ENCODE measurements at regions not wholly inside any gene's neighbourhood (a gene's known extent, or its start where the extent isn't known, plus 50 kb on each side); places are given as distances from the start of the nearest gene placed in this dataset.

- H3K9me3 ChIP-seq (replicated peaks in 1 of 3), result no peaks in the 10 kb centered on the region
- DNase-seq, result no peak
- no peak overlapping the region for H3K27ac ChIP-seq
- peaks cover 0 to 5% of the 10 kb centered on the region in 2 donors for H3K4me1 ChIP-seq (replicated peaks in 1 of 2)
- TF ChIP-seq CTCF (IDR thresholded peaks at IDR 0.05) (no peak), POLR2A (IDR thresholded peaks at IDR 0.05) (no peak)
- no peaks in the 10 kb centered on the region for H3K27me3 ChIP-seq
- H3K36me3 ChIP-seq (replicated peaks in 1 of 2), result no peaks in the 10 kb centered on the region
- intact Hi-C loops (cut with DNase I), result no loop called here
- H3K4me3 ChIP-seq, result no peak overlapping the region
- 81 to 94% (median 88%) methylated on average over 7 of the region's 7 CpGs for WGBS, 4 donors
Measured at GRCh38 chr1:228863776-228864175, 128.5 kb downstream of the RHOU start.

- DNase-seq, result no peak
- Histone ChIP-seq H3K27me3 (no peaks in the 10 kb centered on the region), H3K9me3 (replicated peaks in 1 of 3) (no peaks in the 10 kb centered on the region), H3K4me1 (replicated peaks in 1 of 2) (peaks cover 0 to 5% of the 10 kb centered on the region in 2 donors), H3K36me3 (replicated peaks in 1 of 2) (no peaks in the 10 kb centered on the region), H3K4me3 (no peak overlapping the region), H3K27ac (no peak overlapping the region)
- 83 to 96% (median 86%) methylated on average over 6 to 7 of the region's 7 CpGs for WGBS, 4 donors
- intact Hi-C loops (cut with DNase I), result no loop called here
- no peak for TF ChIP-seq CTCF (IDR thresholded peaks at IDR 0.05)
- no peak for TF ChIP-seq POLR2A (IDR thresholded peaks at IDR 0.05)
Measured at GRCh38 chr1:228865627-228866330, 130.5 kb downstream of the RHOU start.

GRCh38 chr1:228866468-228866867, 131.2 kb downstream of the RHOU start:
- Histone ChIP-seq H3K4me1 (replicated peaks in 1 of 2) (peaks cover 0 to 4% of the 10 kb centered on the region in 2 donors), H3K36me3 (replicated peaks in 1 of 2) (no peaks in the 10 kb centered on the region), H3K4me3 (no peak overlapping the region), H3K9me3 (replicated peaks in 1 of 3) (no peaks in the 10 kb centered on the region), H3K27ac (no peak overlapping the region), H3K27me3 (no peaks in the 10 kb centered on the region)
- WGBS, 4 donors, result 69 to 79% (median 78%) methylated on average over 9 to 11 of the region's 11 CpGs
- DNase-seq, result no peak
- TF ChIP-seq POLR2A (IDR thresholded peaks at IDR 0.05) (no peak), CTCF (IDR thresholded peaks at IDR 0.05) (no peak)
- intact Hi-C loops (cut with DNase I), result no loop called here

- no peaks in the 10 kb centered on the region for H3K4me1 ChIP-seq (replicated peaks in 1 of 2)
- DNase-seq, result no peak
- H3K9me3 ChIP-seq (replicated peaks in 1 of 3), result no peaks in the 10 kb centered on the region
- no peak overlapping the region for H3K27ac ChIP-seq
- no peaks in the 10 kb centered on the region for H3K36me3 ChIP-seq (replicated peaks in 1 of 2)
- TF ChIP-seq POLR2A (IDR thresholded peaks at IDR 0.05) (no peak), CTCF (IDR thresholded peaks at IDR 0.05) (no peak)
- 81 to 88% (median 84%) methylated on average over 7 of the region's 7 CpGs for WGBS, 4 donors
- no peak overlapping the region for H3K4me3 ChIP-seq
- no peaks in the 10 kb centered on the region for H3K27me3 ChIP-seq
- intact Hi-C loops (cut with DNase I), result no loop called here
Measured at GRCh38 chr1:228867108-228867950, 132.1 kb downstream of the RHOU start.
